GM13976 (cell line): ENCODE measurements at regions not wholly inside any gene's neighbourhood (a gene's known extent, or its start where the extent isn't known, plus 50 kb on each side); places are given as distances from the start of the nearest gene placed in this dataset.

Experiments used
- DNase-seq: peaks from one replicate; pipeline ENCODE4 v3.0.0; 2012; ENCODE audit warnings: low spot score
- CTCF ChIP-seq: IDR thresholded peaks from 2 replicates; pipeline ENCODE4 v1.5.1; 2012; ENCODE audit warnings: borderline replicate concordance, mild to moderate bottlenecking; ENCODE audit not compliant: insufficient read depth; ENCODE audit errors: extremely low read depth, missing control alignments, control extremely low read depth
- in situ Hi-C: fragments of 300-500 bp; cut with MboI; formaldehyde crosslinking; loops from one replicate; pipeline ENCODE4 v1.12.0; 2022; ENCODE audit warnings: low sequenced_read_pairs, mixed read lengths, inconsistent platforms; ENCODE audit not compliant: unreplicated experiment

- no peak for TF ChIP-seq CTCF
- in situ Hi-C loops, result no loop called here
- no peak for DNase-seq
These were observed 318.0 kb upstream of the LMCD1 start for GRCh38 chr3:8183627-8184026.

- in situ Hi-C loops, result no loop called here
- no peak for TF ChIP-seq CTCF
- no peak for DNase-seq
These were observed 315.4 kb upstream of the LMCD1 start for GRCh38 chr3:8186213-8186612.

GRCh38 chr3:8187996-8188395 lies 313.6 kb upstream of the LMCD1 start:
- TF ChIP-seq CTCF, result no peak
- no peak for DNase-seq
- in situ Hi-C loops, result no loop called here

- in situ Hi-C loops, result no loop called here
- TF ChIP-seq CTCF, result no peak
- DNase-seq, result no peak
These were observed 312.6 kb upstream of the LMCD1 start for GRCh38 chr3:8189051-8189450.

- in situ Hi-C loops, result no loop called here
- TF ChIP-seq CTCF, result no peak
- no peak for DNase-seq
These were observed 310.2 kb upstream of the LMCD1 start for GRCh38 chr3:8191406-8191805.

GRCh38 chr3:8197384-8197783 lies 304.2 kb upstream of the LMCD1 start:
- TF ChIP-seq CTCF, result no peak
- in situ Hi-C loops, result no loop called here
- no peak for DNase-seq

GRCh38 chr3:8198605-8199004 lies 303.0 kb upstream of the LMCD1 start:
- DNase-seq, result no peak
- TF ChIP-seq CTCF, result no peak
- in situ Hi-C loops, result no loop called here
